Activated CD8-positive, alpha-beta T cell treated with anti-CD3 and anti-CD28 coated beads, Interleukin-2, amount 10 ng/mL, durations not matched to agents 7 days and 5 days (primary cell): ENCODE measurements at regions not wholly inside any gene's neighbourhood (a gene's known extent, or its start where the extent isn't known, plus 50 kb on each side); places are given as distances from the start of the nearest gene placed in this dataset.

Experiments used
- ATAC-seq: fragments of 150-1000 bp; cut with Tn5 transposase; one replicate; pipeline ENCODE4 v1.10.0; 2021; ENCODE audit warnings: moderate library complexity
- CTCF ChIA-PET: fragments of 350-600 bp; sonication (Branson Sonifier 250); formaldehyde crosslinking; loops from one replicate; lab custom pipeline; 2021; ENCODE audit warnings: antibody characterized with exemption; lab: Charles Lee
- POLR2A ChIA-PET: fragments of 350-600 bp; sonication (Branson Sonifier 250); formaldehyde crosslinking; loops from one replicate; lab custom pipeline; 2021; ENCODE audit warnings: antibody characterized with exemption; lab: Charles Lee
- DNase-seq: peaks from one replicate; pipeline ENCODE4 v3.0.0-alpha.2; 2020
- H3K27ac Mint-ChIP-seq: one replicate; pipeline ENCODE4 v1.8.0; 2021; ENCODE audit warnings: mild to moderate bottlenecking, mixed read lengths
- H3K27me3 Mint-ChIP-seq: one replicate; pipeline ENCODE4 v1.8.0; 2021; ENCODE audit warnings: low read depth, mixed read lengths
- H3K36me3 Mint-ChIP-seq: one replicate; pipeline ENCODE4 v1.8.0; 2021; ENCODE audit warnings: low read depth, mixed read lengths
- H3K4me1 Mint-ChIP-seq: one replicate; pipeline ENCODE4 v1.8.0; 2021; ENCODE audit warnings: low read depth, mixed read lengths
- H3K4me3 Mint-ChIP-seq: one replicate; pipeline ENCODE4 v1.8.0; 2021; ENCODE audit warnings: mild to moderate bottlenecking, mixed read lengths
- H3K9me3 Mint-ChIP-seq: one replicate; pipeline ENCODE4 v1.8.0; 2022; ENCODE audit warnings: mixed read lengths; ENCODE audit not compliant: insufficient read depth

DNA sequence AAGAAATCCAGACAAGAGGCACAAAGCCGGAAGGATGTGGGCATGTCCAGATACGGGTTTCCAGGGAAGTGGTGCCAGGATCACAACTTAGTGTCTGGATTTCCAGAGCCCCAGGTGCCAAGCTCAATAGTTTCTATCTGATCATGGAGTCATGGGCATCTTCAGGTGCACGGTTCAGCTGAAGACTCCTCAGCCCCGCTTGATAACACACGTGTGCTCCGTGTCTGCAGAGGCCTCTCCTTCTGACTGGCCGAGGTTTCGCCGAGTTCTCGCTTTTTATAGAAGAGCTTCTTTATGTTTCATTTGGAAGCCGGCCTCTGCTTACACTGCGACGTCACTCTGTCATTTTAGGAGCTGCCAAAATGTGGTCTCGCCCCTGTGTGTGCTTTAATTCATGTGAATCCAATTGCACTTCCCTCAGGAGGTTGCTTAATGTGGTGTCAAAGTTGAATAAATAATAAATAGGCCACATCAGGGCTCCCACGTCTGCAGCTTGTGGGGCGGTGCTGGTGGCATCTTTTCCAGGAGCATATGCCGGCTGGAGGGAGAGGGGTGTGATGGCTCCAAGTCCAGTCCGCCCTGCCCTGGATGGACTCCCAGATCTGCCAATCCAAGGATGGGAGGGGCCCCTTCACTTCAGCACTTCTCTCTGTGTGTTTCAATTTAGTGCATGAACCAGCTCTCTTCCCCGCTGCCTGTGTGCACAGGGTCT is 1410.8 kb downstream of the TBC1D22A start:
- POLR2A ChIA-PET = no interaction called here
- ATAC-seq (no peak), DNase-seq (no peak)
- Mint-ChIP-seq H3K27me3 (no peaks in the 10 kb centered on the region), H3K4me1 (no peaks in the 10 kb centered on the region), H3K9me3 (no peaks in the 10 kb centered on the region), H3K36me3 (no peaks in the 10 kb centered on the region), H3K27ac (no peak overlapping the region), H3K4me3 (no peak overlapping the region)
- CTCF ChIA-PET = no interaction called here

GRCh38 chr22:48171271-48171691 is 1408.8 kb downstream of the TBC1D22A start:
- Mint-ChIP-seq H3K4me3 (no peak overlapping the region), H3K27ac (no peak overlapping the region), H3K4me1 (no peaks in the 10 kb centered on the region), H3K36me3 (no peaks in the 10 kb centered on the region), H3K9me3 (peaks cover 3% of the 10 kb centered on the region), H3K27me3 (no peaks in the 10 kb centered on the region)
- DNase-seq (no peak), ATAC-seq (no peak)
- ChIA-PET CTCF (no interaction called here), POLR2A (no interaction called here)

DNA sequence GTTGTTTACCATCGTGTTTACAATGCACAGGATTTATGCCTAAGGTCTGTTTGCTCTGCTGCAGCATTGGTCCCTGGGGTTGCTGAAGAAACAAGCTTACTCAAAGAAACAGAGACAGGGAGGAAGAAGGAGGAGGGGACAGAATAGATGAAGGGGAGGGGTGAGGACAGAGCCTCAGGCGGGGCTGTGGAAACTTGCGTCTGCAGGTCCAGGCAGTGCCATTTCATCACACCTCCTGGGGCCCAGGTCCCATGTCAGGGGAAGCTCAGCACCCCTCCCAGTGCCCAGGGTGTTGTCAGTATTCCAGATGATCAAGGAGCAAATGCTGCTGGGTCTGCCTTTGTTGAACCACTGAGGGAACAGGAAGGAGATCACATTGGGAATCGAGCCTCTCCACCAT is 1406.8 kb downstream of the TBC1D22A start:
- no peak overlapping the region for H3K27ac Mint-ChIP-seq
- no peak overlapping the region for H3K4me3 Mint-ChIP-seq
- peaks cover 3% of the 10 kb centered on the region for H3K9me3 Mint-ChIP-seq
- ChIA-PET CTCF (no interaction called here), POLR2A (no interaction called here)
- no peaks in the 10 kb centered on the region for H3K36me3 Mint-ChIP-seq
- no peak for DNase-seq
- ATAC-seq = no peak
- H3K4me1 Mint-ChIP-seq = no peaks in the 10 kb centered on the region
- H3K27me3 Mint-ChIP-seq = no peaks in the 10 kb centered on the region

DNA sequence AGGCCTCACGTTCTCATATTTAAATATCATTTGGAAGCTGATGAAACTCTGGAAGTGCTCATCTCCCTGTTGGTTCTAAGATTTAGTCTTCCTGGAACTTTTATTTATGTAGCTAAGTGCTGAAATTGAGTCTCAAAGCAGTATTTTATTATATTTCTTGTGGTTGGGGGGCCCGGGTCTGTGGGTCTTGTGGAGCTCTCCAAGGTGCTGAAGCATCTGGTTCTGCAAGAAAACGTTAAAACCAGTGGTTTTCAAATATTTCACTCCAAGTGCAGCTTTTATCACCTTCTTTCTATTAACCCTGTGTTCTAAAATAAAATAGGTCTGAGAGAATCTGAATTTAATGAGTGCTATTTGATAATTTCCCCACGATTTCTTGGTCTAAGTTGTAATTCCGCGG is 1404.8 kb downstream of the TBC1D22A start:
- Mint-ChIP-seq H3K27ac (no peak overlapping the region), H3K4me3 (no peak overlapping the region), H3K9me3 (peaks cover 3% of the 10 kb centered on the region), H3K27me3 (no peaks in the 10 kb centered on the region), H3K4me1 (no peaks in the 10 kb centered on the region), H3K36me3 (no peaks in the 10 kb centered on the region)
- ATAC-seq (no peak), DNase-seq (no peak)
- CTCF ChIA-PET = interaction anchor here (1.0 kb wide), 1 partner anchor 20 kb away, joined by 3 read pairs; no protein-coding TSS in a partner anchor
- POLR2A ChIA-PET = no interaction called here

DNA sequence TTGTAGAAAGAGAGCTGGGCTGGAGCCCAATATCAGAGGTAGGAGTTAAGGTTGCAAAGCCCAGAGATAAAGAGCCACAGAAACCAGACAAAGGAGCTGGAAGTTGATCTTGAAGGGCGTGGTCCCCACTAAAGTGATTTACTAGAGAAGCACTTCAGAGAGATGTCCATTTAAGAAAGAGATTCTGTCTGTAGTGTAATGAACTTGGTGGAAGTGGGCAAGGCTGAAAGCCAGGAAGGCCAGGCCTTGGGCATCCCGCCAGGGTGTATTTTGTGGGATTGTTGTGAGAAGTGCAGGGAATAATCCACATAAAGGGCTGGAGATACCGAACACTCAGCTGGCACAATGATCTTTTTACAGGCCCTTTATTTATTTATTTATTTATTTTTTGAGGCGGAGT is 1398.8 kb downstream of the TBC1D22A start:
- ChIA-PET POLR2A (no interaction called here), CTCF (no interaction called here)
- Mint-ChIP-seq H3K4me3 (no peak overlapping the region), H3K4me1 (no peaks in the 10 kb centered on the region), H3K27ac (no peak overlapping the region), H3K36me3 (no peaks in the 10 kb centered on the region), H3K27me3 (no peaks in the 10 kb centered on the region), H3K9me3 (no peaks in the 10 kb centered on the region)
- ATAC-seq = no peak
- no peak for DNase-seq

- CTCF ChIA-PET = no interaction called here
- Mint-ChIP-seq H3K36me3 (no peaks in the 10 kb centered on the region), H3K4me1 (no peaks in the 10 kb centered on the region), H3K9me3 (no peaks in the 10 kb centered on the region), H3K4me3 (no peak overlapping the region), H3K27ac (no peak overlapping the region), H3K27me3 (no peaks in the 10 kb centered on the region)
- POLR2A ChIA-PET = no interaction called here
- DNase-seq (no peak), ATAC-seq (no peak)
These were observed 1395.2 kb downstream of the TBC1D22A start for GRCh38 chr22:48157676-48158075.

- ChIA-PET CTCF (no interaction called here), POLR2A (no interaction called here)
- Mint-ChIP-seq H3K4me3 (no peak overlapping the region), H3K27ac (no peak overlapping the region), H3K27me3 (no peaks in the 10 kb centered on the region), H3K36me3 (no peaks in the 10 kb centered on the region), H3K9me3 (no peaks in the 10 kb centered on the region), H3K4me1 (no peaks in the 10 kb centered on the region)
- ATAC-seq (no peak), DNase-seq (no peak)
These were observed 1394.3 kb downstream of the TBC1D22A start for GRCh38 chr22:48156603-48157355.

DNA sequence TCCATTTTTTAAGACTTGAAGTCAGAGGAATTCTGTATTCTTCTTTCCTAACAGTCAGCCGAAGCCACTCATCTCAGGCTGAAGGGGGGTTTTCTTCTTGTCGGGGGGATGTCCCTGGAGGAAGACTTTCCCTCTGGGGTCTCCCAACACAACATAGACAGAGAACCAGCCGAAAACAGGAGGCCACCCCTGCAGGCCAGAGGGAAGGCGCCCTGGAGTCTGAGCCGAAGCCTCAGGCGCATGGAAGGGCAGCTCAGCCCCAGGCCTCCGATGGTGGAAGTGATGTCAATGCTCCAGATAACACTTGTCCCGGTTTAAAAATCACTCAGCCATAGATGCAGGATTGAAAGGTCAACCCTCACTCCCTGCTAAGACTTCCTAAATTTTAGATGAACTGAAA is 1393.0 kb downstream of the TBC1D22A start:
- CTCF ChIA-PET = no interaction called here
- Mint-ChIP-seq H3K4me1 (no peaks in the 10 kb centered on the region), H3K27ac (no peak overlapping the region), H3K36me3 (no peaks in the 10 kb centered on the region), H3K27me3 (no peaks in the 10 kb centered on the region), H3K9me3 (no peaks in the 10 kb centered on the region), H3K4me3 (no peak overlapping the region)
- POLR2A ChIA-PET = no interaction called here
- no peak for DNase-seq
- no peak for ATAC-seq

- H3K27ac Mint-ChIP-seq = no peak overlapping the region
These were observed 1392.4 kb downstream of the TBC1D22A start for GRCh38 chr22:48154943-48155240.

GRCh38 chr22:48154169-48154942 is 1391.9 kb downstream of the TBC1D22A start:
- Mint-ChIP-seq H3K27ac (no peak overlapping the region), H3K9me3 (no peaks in the 10 kb centered on the region), H3K4me1 (no peaks in the 10 kb centered on the region), H3K36me3 (no peaks in the 10 kb centered on the region), H3K4me3 (no peak overlapping the region), H3K27me3 (no peaks in the 10 kb centered on the region)
- DNase-seq = no peak
- POLR2A ChIA-PET = no interaction called here
- CTCF ChIA-PET = no interaction called here
- ATAC-seq = no peak

More at GRCh38 chr22:48154943-48155240, 1392.4 kb downstream of the TBC1D22A start:
- POLR2A ChIA-PET = no interaction called here
- Mint-ChIP-seq H3K4me1 (no peaks in the 10 kb centered on the region), H3K27me3 (no peaks in the 10 kb centered on the region), H3K9me3 (no peaks in the 10 kb centered on the region), H3K4me3 (no peak overlapping the region), H3K36me3 (no peaks in the 10 kb centered on the region)
- ATAC-seq (no peak), DNase-seq (no peak)
- CTCF ChIA-PET = no interaction called here

DNA sequence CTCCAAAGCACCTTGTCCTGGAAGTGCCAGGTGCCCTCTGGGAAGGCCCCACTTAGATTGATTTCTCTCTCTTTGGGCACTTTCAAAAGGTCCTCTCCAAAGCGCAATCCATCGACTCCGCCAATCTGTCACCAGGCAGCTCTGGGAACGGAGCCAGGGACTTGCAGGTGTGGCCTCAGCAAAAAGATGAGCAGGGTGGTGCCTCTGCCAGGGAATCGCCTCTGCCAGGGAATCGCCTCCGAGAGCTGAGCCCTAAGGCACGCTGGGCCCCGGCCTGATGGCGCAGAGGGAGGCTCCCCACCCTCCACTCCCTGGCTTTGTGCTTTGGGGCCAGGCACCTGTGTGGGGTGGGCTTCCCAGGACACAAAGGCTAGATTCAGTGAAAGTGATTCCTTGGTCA is 1391.3 kb downstream of the TBC1D22A start:
- Mint-ChIP-seq H3K27ac (no peak overlapping the region), H3K4me1 (no peaks in the 10 kb centered on the region), H3K9me3 (no peaks in the 10 kb centered on the region), H3K36me3 (no peaks in the 10 kb centered on the region), H3K27me3 (no peaks in the 10 kb centered on the region), H3K4me3 (no peak overlapping the region)
- DNase-seq (no peak), ATAC-seq (no peak)
- ChIA-PET POLR2A (no interaction called here), CTCF (no interaction called here)

DNA sequence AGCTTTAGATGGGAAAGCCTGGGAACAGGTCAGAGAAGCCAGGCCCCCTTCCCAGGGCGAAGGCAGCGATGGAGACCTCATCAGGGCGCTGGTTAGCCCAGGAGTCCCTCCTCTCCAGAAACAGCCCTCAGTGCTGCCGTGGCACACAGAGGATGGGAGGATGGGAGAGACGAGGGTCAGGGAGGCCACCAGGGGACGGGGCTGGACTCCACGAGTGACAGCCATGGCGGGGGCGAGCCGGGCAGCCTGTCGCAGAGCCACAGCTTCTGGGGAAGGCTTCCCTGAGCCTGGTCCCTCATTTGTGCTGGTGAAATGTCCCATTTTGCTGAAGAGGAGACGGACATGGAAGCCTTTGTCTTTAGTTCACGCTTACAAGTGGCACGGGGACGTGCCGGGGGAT is 1390.5 kb downstream of the TBC1D22A start:
- DNase-seq (no peak), ATAC-seq (no peak)
- Mint-ChIP-seq H3K27me3 (no peaks in the 10 kb centered on the region), H3K36me3 (no peaks in the 10 kb centered on the region), H3K4me1 (no peaks in the 10 kb centered on the region), H3K27ac (no peak overlapping the region), H3K9me3 (no peaks in the 10 kb centered on the region), H3K4me3 (no peak overlapping the region)
- ChIA-PET POLR2A (no interaction called here), CTCF (no interaction called here)
